GM19238 (cell line): ENCODE measurements at regions not wholly inside any gene's neighbourhood (a gene's known extent, or its start where the extent isn't known, plus 50 kb on each side); places are given as distances from the start of the nearest gene placed in this dataset.

Experiments used
- DNase-seq: peaks from one replicate; pipeline ENCODE4 v3.0.0; 2011; ENCODE audit warnings: low spot score; ENCODE audit not compliant: insufficient read length

DNA sequence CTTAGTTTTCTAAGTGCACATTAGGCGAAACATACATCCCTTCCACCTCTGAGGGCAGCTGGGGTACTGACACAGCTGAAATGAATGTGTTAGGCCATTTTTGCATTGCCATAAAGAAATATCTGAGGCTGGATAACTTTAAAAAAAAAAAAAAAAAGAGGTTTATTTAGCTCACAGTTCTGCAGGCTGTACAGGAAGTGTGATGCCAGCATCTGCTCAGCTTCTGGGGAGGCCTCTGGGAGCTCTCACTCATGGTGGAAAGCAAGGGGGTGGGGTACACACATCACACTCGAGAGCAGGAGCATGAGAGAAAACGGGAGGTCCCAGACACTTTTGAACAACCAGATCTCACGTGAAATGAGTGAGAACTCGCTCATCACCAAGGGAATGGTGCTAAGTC is 158.1 kb downstream of the PSMG1 start:
- DNase-seq, result no peak

DNA sequence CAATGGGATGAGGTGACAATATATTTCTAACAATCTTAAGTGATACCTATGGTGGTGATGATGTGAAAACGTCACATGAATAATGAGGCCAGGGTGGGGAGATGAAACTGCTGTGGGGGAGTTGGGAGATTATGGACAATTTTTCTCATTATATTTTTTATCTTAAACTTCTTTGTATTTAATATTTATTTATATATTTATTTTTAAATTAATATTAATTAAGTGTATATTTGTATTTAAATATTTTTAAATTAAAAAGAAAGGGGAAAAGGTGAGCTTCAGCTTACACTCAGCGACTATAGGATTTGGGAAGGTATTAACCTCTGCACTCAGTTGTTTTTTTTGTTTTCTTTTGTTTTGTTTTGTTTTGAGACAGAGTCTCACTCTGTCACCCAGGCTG is 158.7 kb downstream of the PSMG1 start:
- DNase-seq, result no peak

DNA sequence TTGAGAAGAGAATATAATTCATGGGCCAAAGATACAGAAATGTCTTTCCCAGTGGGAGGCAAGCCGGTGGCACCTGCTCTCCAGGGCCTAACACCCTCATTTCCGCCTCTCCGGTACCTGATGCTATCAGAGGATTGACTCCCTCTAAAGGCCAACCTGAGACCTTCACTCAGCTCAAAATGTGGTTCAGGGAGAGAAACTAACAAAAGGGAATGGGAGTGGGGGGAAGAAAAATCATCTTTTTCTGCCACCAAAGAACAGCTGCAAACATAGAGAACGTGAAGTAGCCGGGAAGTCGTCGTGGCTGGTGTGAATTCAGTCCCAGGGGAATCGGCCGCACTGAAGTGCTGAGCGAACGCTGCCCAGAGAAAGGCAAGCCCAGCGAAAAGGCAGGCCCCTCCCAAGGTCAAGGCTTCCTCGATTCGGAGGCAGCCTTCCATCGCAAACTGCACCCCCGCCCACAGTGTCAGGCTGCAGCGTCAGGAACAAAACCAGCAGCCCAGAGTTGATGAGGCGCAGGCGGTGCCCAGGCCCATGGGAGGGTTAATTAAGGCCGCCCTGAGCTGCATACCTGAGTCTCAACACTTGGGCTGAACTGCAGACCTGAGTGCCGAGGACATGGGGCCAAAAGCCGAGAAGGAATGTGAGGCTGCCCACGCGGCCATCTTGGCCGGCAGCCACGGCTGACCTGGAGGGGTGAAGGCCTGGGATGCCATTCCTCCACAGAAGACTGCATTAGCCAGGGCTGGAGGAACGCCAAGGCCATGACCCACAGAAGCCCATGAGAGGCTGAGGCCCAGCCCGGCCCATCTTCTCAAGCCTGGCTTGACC is 160.2 kb downstream of the PSMG1 start:
- DNase-seq, result no peak

DNA sequence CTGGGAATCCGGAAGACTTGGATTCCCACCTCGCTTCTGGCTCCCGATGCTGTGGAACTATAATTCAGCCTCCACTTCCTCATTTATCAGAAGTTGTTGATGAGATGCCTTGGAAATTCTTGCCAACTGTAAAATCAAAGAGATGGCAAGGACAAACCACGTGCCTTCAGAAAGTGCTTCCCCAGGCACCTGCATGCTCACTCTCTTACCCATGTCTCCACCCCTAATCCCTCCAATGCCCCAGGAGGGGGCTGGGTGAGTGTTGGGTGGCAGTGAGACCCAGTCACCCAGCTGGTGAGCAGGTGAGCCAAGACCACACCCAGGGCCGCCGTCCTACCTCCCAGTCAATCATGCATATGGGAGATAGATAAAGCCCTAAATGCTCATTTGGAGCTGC is 160.8 kb downstream of the PSMG1 start:
- no peak for DNase-seq

DNA sequence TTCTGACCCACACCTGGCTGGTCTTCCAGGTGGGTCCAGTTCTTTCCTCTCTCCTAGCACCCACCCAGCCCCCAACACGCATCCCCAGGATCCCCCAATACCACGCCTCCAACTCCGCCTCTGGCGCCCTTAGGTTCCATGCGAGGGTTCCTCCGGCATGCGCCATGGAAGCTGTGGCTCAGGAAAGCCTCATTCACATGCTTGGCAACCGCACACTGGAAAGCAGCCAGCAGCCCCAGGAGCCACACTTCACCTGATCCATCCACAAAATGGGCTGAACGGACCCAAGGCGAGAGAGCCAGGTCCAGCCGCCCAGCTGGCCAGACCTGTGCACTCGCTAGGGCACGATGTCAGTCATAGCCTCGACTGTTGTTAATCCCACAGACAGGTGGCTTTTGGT is 161.2 kb downstream of the PSMG1 start:
- DNase-seq, result no peak

DNA sequence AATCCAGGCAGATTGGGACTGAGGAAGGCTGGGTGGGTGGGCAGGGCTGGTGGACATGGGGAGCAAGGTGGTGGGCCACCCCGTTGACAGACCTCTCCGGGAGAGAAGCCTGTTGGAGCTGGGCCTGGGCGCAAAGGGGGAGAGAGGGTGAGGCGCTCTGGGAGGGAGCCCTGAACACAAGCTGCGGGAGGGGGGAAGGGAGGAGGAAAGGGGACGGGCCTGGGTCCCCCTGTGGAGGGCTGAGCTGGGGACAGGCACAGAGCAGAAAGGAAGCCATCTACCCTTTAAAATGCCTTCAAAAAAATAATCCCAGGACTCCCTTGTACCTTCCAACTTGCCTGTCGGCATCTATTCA is 161.8 kb downstream of the PSMG1 start:
- no peak for DNase-seq

DNA sequence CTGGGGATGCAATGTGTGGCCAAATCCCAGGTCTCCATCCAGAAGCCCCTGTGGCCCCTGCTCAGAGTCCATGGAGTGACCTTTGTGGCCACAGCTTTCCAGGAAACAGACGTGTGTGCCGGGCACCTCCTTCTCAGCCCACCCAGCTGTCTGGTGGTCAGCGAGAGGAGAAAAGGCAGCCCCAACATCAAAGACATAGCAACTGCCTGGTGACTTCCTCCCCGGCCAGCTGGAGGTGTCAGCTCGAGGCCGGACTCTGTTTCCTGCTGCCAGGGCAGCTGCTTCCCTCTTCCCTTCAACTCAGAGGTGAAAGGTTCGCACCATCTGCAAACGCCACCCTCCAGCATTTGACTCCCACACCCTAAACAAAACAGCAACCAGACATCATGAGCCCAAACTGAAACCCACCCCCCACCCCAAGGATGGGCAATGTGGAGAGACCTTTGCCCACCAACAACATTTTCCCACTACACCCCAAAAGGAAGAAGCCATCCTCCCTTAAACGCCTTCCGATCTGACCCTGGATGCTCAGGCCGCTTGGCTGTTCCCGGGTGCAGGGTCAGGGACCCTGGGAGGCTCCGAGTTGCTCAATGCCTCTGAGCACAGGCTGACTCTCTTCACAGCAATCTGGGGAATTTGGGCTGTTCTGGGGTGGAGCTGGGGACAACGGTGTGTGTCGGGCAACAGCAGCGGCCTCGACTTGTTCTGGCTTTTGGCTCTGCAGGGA is 162.3 kb downstream of the PSMG1 start:
- DNase-seq, result no peak

DNA sequence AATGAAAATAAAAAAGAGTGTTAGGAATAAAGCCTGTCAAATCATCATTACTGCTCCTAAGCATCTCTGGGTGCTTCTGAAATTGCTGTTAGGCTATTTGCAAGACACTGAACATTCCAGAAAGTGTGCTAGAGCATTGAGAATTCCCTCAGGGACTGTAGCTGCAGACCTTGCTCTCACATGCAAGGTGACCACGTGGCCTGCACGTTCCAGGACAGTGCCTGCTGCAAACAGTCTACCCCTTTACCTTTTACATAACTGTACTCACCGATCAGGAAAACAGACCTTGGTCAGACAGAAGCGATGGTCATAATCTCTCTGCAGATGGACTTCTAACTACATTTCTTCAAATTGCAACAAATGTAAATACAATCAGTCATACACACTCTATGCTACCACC is 164.5 kb downstream of the PSMG1 start:
- DNase-seq, result no peak

DNA sequence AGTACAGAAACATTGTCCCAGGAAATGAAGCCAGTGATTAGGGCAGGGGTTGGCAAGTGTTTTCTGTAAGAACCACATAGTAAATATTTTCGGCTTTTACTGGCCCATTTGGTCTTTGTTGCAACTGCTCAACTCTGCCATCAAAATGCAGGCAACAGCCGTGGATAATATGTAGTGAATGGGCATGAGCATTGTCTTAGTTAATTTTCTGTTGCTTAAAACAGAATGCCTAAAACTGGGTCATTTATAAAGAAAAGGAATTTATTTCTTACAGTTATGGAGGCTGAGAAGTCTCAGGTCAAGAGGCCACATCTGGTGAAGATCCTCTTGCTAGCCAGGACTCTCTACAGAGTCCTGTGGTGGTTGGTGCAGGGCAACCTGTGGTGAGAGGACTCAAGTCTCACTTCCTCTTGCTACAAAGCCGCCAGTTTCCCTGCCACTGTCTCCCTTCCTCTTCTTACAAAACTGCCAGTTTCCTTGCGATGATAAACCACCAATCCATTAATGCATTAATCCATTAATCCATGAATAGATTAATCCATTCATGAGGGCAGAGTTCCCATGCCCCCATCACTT is 166.4 kb downstream of the PSMG1 start:
- DNase-seq, result peak; percentile 52

DNA sequence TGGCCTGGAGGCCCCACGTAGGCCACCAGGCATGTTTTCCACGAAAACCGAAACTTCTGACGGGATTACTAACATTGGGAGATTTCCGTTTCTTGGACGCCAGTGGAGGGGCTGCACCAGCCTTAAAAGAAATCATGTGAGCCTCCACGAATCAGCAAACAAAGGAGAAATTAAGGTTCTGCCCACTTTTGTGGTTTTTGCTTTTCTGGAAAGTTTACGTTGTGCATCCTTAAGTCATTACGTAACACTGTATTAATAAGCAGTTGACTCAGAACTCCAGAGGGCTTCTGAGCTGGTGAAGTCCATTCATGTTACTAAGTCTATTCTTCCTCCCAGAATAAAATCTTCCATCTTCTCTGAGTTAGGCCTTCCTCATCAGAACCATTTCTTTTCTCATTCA is 168.5 kb downstream of the PSMG1 start:
- DNase-seq, result no peak

DNA sequence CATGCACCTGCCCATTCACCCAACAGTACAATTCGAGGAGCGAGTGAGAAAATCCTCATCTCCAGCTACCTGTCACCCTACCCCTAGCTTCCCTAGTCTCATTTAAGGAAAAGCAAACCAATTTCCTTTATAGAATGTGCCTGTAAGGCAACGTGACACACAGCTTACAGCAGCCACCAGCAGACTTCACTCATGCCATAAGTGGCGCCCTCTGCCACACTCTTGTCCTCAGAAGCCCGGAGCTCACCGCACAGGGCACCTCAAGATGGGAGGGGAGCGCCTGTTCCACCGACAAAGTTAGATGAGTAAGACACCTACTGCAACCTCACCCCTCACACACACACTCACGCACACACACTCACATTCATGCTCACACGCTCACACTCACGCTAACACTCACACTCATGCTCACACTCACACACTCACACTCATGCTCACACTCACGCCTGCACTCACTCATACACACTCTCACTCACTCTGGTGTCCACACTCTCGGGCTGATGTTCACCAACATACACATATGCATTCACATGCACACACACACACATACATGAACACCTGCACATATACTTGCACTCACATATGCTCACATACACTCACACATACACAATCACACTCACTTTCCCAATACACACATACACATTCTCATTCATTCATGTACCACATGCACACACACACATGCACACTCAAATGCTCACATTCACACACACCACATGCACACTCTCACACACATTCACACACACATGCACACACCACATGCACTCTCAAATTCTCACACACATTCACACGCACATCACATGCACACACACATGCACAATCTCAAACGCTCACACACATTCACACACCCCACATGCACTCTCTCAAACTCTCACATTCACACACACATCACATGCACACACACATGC is 170.7 kb downstream of the PSMG1 start:
- DNase-seq, result no peak

DNA sequence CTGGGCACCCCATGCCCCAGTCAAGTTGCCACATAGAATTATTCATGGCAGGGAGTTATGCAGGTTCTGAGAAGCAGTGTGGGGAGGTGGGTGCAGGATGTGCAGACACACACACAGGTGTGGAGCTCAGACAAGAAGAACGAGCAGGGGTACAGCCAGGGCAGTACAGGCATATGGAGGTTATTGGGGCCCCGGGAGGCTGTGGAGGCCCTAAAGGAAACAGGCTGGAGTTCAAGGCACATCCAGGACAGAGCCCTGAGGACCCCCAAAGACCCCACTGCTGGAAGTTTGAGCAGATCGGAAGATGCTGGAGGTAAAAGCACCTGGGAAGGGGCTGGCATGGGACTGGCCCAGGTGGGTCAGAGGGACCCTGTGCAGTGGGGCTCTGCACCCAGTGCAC is 171.3 kb downstream of the PSMG1 start:
- DNase-seq, result no peak

DNA sequence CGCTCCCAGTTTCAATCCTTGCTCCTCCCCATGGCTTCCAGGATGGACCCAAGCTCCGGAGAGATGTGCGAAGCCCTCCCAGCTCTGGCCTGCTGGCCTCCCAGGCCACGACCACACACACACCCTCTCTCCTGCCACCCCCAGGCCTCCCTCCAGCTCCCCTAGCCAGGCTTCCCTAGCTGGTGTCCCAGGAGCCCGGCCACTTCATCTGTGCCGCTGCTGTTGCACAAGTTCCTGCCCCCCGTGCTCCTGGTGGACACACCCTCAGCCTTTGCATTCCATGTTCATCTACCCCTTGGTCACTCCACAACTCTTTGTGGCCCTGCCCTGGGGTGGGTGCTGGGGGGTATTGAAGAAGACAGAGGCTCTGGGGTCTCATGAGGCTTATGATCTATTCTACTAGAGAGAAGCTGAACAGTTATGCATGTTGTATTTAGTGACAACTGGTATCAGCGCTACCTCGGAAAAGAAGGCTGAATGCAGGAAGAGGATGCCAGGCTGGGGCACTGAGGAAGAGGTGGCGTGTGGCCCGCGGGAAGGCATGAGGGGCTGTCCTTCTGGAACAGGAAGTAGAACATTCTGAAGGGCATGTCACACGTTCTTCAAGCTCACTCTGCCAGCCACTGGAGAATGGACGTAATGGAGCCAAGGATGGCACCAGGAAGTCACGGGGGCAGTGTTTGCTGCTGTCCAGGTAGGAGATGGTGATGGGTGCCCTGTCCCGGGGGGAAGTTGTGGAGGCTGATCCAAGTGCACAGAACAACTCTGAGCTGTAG is 172.4 kb downstream of the PSMG1 start:
- no peak for DNase-seq

DNA sequence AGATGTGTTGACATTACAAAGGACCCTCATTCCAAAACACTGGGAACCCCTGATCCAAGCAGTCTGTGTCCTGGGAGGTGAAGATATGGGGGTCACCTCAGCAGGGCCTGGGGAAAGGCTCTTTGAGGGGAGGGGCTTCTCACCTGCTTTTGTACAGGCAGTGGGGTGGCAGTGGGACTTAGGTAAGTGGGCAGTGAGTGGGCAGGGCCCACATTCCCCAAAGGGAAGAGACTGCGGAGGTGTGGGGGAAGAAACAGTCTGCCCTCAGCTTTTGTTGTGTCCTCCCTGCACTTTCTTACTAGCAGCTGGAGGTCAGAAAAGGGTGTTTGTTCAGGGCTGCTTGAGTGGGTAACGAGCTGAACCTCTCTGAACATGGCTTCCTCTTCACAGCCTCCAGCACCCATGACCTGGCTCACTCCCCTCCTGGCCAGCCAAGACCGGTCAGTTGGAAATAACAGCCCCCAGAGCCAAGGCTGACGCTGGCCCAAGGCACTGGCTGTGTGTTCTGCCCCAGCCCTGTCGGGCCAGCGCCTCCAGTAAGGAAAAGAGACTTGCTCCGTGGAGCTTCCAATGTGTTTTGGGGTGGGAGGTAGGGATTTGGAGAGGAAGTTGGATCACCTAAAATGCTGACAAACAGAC is 173.5 kb downstream of the PSMG1 start:
- DNase-seq, result no peak

DNA sequence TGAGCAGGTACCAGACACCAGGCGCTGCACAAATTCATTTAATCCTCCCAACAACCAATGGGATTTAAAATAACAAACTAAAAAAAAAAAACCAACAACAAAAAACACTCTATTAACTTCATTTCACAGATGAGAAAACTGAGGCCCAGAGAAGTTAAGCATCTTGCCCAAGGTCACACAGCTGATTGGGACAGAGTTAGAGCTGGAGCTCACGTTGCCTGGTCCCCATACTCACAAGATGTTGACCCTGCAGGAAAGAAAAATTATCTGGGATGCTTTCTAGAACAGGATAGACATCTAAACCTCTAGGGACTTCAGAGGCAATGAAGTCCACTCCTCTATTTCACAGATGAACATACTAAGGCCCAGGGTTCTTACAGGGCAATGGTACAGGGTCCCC is 175.3 kb downstream of the PSMG1 start:
- no peak for DNase-seq

DNA sequence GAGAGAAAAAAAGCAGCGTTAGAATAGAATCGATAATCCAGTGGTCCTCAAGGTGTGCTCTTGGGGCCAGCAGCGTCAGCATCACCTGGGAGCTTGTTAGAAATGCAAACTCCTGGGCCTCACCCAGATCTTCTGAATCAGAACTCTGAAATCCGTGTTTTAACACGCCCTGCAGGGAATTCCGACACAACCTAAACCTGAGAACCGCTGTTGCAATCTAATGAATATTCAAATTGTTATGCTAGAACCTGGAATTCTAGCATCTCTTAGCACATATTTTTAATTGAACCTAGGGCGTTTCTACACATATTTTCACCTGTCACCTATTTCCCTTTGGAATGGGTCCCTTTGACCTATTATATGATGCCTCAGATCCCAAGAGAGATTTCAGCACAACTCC is 175.7 kb downstream of the PSMG1 start:
- DNase-seq, result no peak

DNA sequence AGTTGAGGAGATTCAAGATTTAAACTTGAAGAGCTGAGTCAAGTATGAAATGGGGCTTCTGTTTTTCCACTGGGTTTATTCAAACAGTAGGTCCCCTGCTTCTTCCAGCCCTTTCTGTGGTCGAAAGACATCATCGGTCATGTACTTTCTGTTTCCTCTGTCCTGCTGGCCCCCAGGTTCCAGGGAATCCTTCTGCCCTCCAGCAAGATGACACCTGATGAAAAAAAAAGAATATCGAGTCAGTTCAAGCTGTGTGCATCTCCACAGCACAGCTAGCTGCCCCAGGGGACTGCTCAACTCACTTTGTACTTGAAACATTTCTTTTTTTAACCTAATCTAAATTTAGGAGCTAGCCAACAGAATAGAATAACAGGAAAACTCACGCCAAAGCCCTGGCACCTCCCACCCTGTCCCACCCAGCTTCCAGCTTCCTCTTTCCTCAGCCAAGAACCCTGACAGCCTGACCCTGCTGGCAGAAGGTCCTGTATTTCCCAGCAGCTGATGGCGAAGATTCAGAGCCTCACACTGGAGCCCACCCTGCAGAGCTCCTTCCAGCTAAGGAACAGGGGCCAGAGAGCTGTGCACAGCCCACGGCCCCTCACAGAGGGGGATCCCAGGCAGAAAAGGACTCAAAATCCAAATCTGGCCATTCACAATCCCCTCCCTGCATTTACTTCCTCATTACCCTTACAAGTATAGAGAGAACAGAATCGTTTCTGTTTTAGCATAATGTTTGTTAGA is 176.5 kb downstream of the PSMG1 start:
- no peak for DNase-seq

DNA sequence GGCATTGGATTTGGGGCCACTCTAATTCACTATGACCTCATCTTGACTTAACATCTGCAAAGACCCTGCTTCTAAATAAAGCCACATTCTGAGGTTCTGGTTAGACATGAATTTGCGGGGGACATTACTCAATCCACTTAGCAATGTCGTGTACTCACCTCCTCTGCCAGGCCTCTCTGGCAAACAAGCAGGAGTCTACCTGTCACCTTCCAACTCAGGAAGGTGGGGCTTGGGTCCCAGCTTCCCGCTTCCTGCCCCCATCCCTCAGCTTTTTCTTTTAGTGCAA is 177.8 kb downstream of the PSMG1 start:
- DNase-seq, result no peak

DNA sequence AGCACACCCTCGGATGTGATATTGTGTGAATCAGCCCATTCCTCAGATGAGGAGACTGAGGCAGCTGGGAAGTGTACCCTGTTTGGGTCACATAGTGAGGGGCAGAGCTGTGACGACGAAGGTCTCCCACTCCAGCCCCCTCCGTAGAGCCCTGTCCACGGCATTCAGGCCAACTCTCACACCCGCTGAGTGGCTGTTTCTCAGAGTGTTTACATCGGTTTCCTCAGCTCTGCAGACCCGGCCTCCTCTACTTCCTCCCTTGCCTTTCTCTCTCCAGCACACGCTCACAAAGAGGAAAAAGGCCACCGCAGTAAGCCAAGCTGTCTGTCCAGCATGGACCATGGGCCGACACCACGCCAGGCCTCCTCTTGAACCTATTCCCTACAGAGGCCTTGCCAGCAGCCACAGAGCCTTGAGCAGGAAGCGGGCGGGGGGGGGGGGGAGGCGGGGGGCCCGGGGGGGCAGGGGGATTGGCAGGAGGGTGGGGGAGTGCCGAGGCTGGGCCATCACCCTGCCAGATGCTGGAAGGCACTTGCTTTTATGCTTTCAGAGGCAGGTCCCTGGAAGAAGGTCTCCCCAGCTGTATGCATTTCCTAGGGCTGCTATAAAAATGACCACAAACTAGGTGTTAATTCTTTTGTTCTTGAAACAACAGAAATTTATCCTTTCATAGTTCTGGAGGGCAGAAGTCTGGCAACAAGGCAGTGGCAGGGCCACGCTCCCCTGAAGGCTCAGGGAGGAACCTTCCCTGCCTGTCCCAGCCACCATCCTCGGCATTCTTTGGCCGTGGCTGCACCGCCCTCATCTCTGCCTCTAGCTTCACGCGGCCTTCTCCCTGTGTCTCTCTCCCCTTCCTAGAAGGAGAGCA is 178.4 kb downstream of the PSMG1 start:
- DNase-seq, result no peak
